K562 (cell line): ENCODE measurements at regions not wholly inside any gene's neighbourhood (a gene's known extent, or its start where the extent isn't known, plus 50 kb on each side); places are given as distances from the start of the nearest gene placed in this dataset.

Experiments
- ATAC-seq: fragments of 200-7000 bp; cut with Tn5 transposase; 3 replicates; pipeline ENCODE4 v1.9.1; 2020; ENCODE audit warnings: moderate library complexity
- BruUV-seq: library from RNA; stranded (reverse); fragments of 400-500 nt; replicated peaks from 2 replicates; lab custom pipeline; 2021; lab: Mats Ljungman, UMichigan
- CTCF ChIA-PET: fragments of 300-600 bp; formaldehyde crosslinking; extraction: SDS; loops from one replicate; lab custom pipeline; 2021; ENCODE audit warnings: low intra/inter-chr PET ratio; lab: Yijun Ruan, JAX
- POLR2A ChIA-PET: fragments of 300-600, 350-650 bp; sonication (Branson Sonifier 250); formaldehyde crosslinking; extraction: SDS; loops from one replicate; lab custom pipeline; 2021; ENCODE audit warnings: antibody characterized with exemption, inconsistent platforms; lab: Yijun Ruan, JAX
- DNase-seq, 4 experiments: peaks; one replicate each; pipeline versions ENCODE4 v3.0.0 to v3.0.0-alpha.2; 2011 to 2018; ENCODE audit warnings: low spot score in 3 of 4, mixed read lengths in 3 of 4; ENCODE audit errors: extremely low read depth in 1 of 4
- FAIRE-seq: peaks from 2 replicates; lab custom pipeline; 2011; peaks lifted over from hg19 to GRCh38; lab: Jason Lieb, UNC
- H2AFZ ChIP-seq: 2 replicates; pipeline ENCODE4 v1.6.0; 2011; ENCODE audit warnings: low read depth, low read length, control low read depth, inconsistent platforms
- H3K27ac ChIP-seq: fragments of 200-600 bp; 3 replicates; pipeline ENCODE4 v1.8.0; 2011; ENCODE audit warnings: low read depth, mild to moderate bottlenecking, control low read depth, inconsistent platforms, low read length, moderate library complexity, mixed read lengths; ENCODE audit errors: extremely low read depth
- H3K27me3 ChIP-seq, 2 experiments: fragments of 300-600 bp in 1 of 2; 2 replicates in 1 of 2; 3 replicates in 1 of 2; pipeline versions ENCODE4 v1.6.0 to v1.8.0; 2011; ENCODE audit warnings: inconsistent platforms in 2 of 2, low read length in 2 of 2, mild to moderate bottlenecking in 1 of 2, mixed read lengths in 1 of 2, moderate library complexity in 1 of 2; ENCODE audit not compliant: control insufficient read depth in 2 of 2, insufficient read depth in 2 of 2
- H3K36me3 ChIP-seq: fragments of 300-600 bp; 3 replicates; pipeline ENCODE4 v1.8.0; 2011; ENCODE audit warnings: mild to moderate bottlenecking, low read length, inconsistent platforms; ENCODE audit not compliant: control insufficient read depth, insufficient read depth
- H3K4me1 ChIP-seq, 2 experiments: fragments of 200-600 bp in 1 of 2; replicated peaks in 1 of 2; 2 replicates in 1 of 2; 3 replicates in 1 of 2; pipeline versions ENCODE4 v1.5.1 to v1.8.0; 2011; ENCODE audit warnings: inconsistent platforms in 2 of 2, low read length in 2 of 2, mild to moderate bottlenecking in 1 of 2, mixed read lengths in 1 of 2, moderate library complexity in 1 of 2; ENCODE audit not compliant: control insufficient read depth in 2 of 2, insufficient read depth in 2 of 2
- H3K4me2 ChIP-seq: 2 replicates; pipeline ENCODE4 v1.6.1; 2011; ENCODE audit warnings: low read length, control low read depth, inconsistent platforms, mixed read lengths; ENCODE audit not compliant: insufficient read depth
- H3K4me3 ChIP-seq: fragments of 200-600 bp; sonication (generic), shearing (Covaris generic); 2 replicates; pipeline ENCODE4 v1.5.1; 2016; ENCODE audit warnings: control low read depth, inconsistent platforms
- H3K79me2 ChIP-seq: fragments of 200-600 bp; 3 replicates; pipeline ENCODE4 v1.8.0; 2011; ENCODE audit warnings: low read length, inconsistent platforms; ENCODE audit not compliant: control insufficient read depth, insufficient read depth
- H3K9ac ChIP-seq, 2 experiments: 2 replicates each; pipeline versions ENCODE4 v1.6.0 to v1.6.1; 2011; ENCODE audit warnings: low read depth in 2 of 2, low read length in 2 of 2, control low read depth in 1 of 2, inconsistent platforms in 1 of 2, mild to moderate bottlenecking in 1 of 2, mixed read lengths in 1 of 2; ENCODE audit not compliant: insufficient read depth in 1 of 2
- H3K9me1 ChIP-seq: one replicate; pipeline ENCODE4 v1.6.0; 2011; ENCODE audit warnings: inconsistent platforms, mild to moderate bottlenecking, low read length, moderate library complexity; ENCODE audit not compliant: control insufficient read depth, insufficient read depth
- H3K9me3 ChIP-seq: replicated peaks from 2 replicates; pipeline ENCODE4 v1.5.1; 2011; ENCODE audit warnings: low read depth, low read length, inconsistent platforms; ENCODE audit not compliant: control insufficient read depth, insufficient read depth
- H4K20me1 ChIP-seq: replicated peaks from 2 replicates; pipeline ENCODE4 v1.6.1; 2011; ENCODE audit warnings: low read length, inconsistent platforms, mixed read lengths; ENCODE audit not compliant: control insufficient read depth, insufficient read depth
- CCNT2 ChIP-seq: IDR thresholded peaks from 2 replicates; pipeline ENCODE4 v1.6.1; 2011; ENCODE audit warnings: borderline replicate concordance, low read depth, mild to moderate bottlenecking, moderate library complexity, mixed read lengths, low read length; ENCODE audit not compliant: insufficient read length; ENCODE audit errors: extremely low read depth
- ERF ChIP-seq: fragments of 450-650 bp; formaldehyde crosslinking; IDR thresholded peaks from 2 replicates; pipeline ENCODE4 v1.4.0; 2020; ENCODE audit warnings: mild to moderate bottlenecking, mixed read lengths
- ESRRB ChIP-seq: fragments of 250-450 bp; sonication (Bioruptor Pico); IDR thresholded peaks from 2 replicates; pipeline ENCODE4 v1.5.0; 2020; ENCODE audit warnings: mild to moderate bottlenecking, moderate library complexity, borderline replicate concordance
- FOXP1 ChIP-seq: sonication (generic); formaldehyde crosslinking; IDR thresholded peaks from 2 replicates; pipeline ENCODE4 v1.8.0; 2022; ENCODE audit warnings: mild to moderate bottlenecking, missing genetic modification reagents
- GATAD2A ChIP-seq: fragments of 450-650 bp; IDR thresholded peaks from 2 replicates; pipeline ENCODE4 v1.6.1; 2017
- KDM5B ChIP-seq: fragments of 200-600 bp; sonication (generic); IDR thresholded peaks from 2 replicates; pipeline ENCODE4 v1.6.1; 2012; ENCODE audit warnings: low read depth, mild to moderate bottlenecking, moderate library complexity, low read length, control low read depth, inconsistent platforms; ENCODE audit not compliant: insufficient replicate concordance
- PATZ1 ChIP-seq: fragments of 250-450 bp; sonication (Bioruptor Pico); IDR thresholded peaks from 2 replicates; pipeline ENCODE4 v1.5.0; 2020; ENCODE audit warnings: mild to moderate bottlenecking, borderline replicate concordance
- RBM25 ChIP-seq: fragments of 200-400 bp; formaldehyde crosslinking; IDR thresholded peaks from 2 replicates; pipeline ENCODE4 v1.6.1; 2018; ENCODE audit warnings: low read length, low read depth, moderate library complexity; ENCODE audit not compliant: severe bottlenecking
- RCOR1 ChIP-seq, 2 experiments: IDR thresholded peaks; 2 replicates each; pipeline ENCODE4 v1.6.1; 2012; ENCODE audit warnings: low read depth in 2 of 2, low read length in 2 of 2, borderline replicate concordance in 1 of 2, improper control_type of control experiment in 1 of 2
- RUNX1 ChIP-seq: sonication (generic); IDR thresholded peaks from 2 replicates; pipeline ENCODE4 v1.6.1; 2016; ENCODE audit warnings: antibody characterized with exemption, low read depth
- SMARCE1 ChIP-seq: fragments of 450-650 bp; IDR thresholded peaks from 2 replicates; pipeline ENCODE4 v1.7.1; 2016; ENCODE audit warnings: mild to moderate bottlenecking
- SPI1 ChIP-seq: IDR thresholded peaks from 2 replicates; pipeline ENCODE4 v1.6.1; 2011; ENCODE audit warnings: low read depth, low read length, control low read depth, borderline replicate concordance
- ZC3H4 ChIP-seq: sonication (generic); formaldehyde crosslinking; IDR thresholded peaks from 2 replicates; pipeline ENCODE4 v1.9.0; 2021; ENCODE audit warnings: missing genetic modification reagents, borderline replicate concordance
- ZC3H8 ChIP-seq: fragments of 450-650 bp; IDR thresholded peaks from 2 replicates; pipeline ENCODE4 v1.6.1; 2017
- ZNF3 ChIP-seq: fragments of 250-450 bp; sonication (Bioruptor Pico); IDR thresholded peaks from 2 replicates; pipeline ENCODE4 v1.5.0; 2021; ENCODE audit warnings: mild to moderate bottlenecking, moderate library complexity
- ZNF583 ChIP-seq: fragments of 250-450 bp; sonication (Bioruptor Pico); IDR thresholded peaks from 2 replicates; pipeline ENCODE4 v1.4.0; 2020
- WGBS: fragments of 100-300 bp; shearing (Covaris generic); methylation state at CpG from one replicate; pipeline ENCODE4 v1.1.6; 2016; ENCODE audit warnings: low coverage, mixed read lengths; ENCODE audit not compliant: insufficient coverage; ENCODE audit errors: missing lambda C conversion rate; 5-methylcytosine and 5-hydroxymethylcytosine counted together
- in situ Hi-C: fragments of 300-500 bp; cut with MboI; formaldehyde crosslinking; loops from 4 replicates; pipeline ENCODE4 v1.15.0; 2018; ENCODE audit warnings: inconsistent platforms, mixed read lengths
- intact Hi-C: fragments of 100-400 bp; cut with micrococcal nuclease; formaldehyde crosslinking; loops from 2 replicates; pipeline ENCODE4 v1.14.2; 2022

GRCh38 chr9:109865521-109865920, 85.5 kb downstream of the PALM2AKAP2 start:
- H3K36me3 ChIP-seq = no peaks in the 10 kb centered on the region
- H3K4me3 ChIP-seq = no peak overlapping the region
- H3K9me3 ChIP-seq = no peaks in the 10 kb centered on the region
- H3K9ac ChIP-seq = no peak overlapping the region
- H3K27me3 ChIP-seq = no peaks in the 10 kb centered on the region; a peak in 1 of 5 replicates
- BruUV-seq = no TSS peak
- in situ Hi-C loops (no loop called here), intact Hi-C loops (no loop called here)
- DNase-seq (no peak), FAIRE-seq (no peak), ATAC-seq (no peak)
- H3K4me1 ChIP-seq = no peaks in the 10 kb centered on the region
- H2AFZ ChIP-seq = no peak overlapping the region
- no peaks in the 10 kb centered on the region for H3K9me1 ChIP-seq
- ChIA-PET POLR2A (no interaction called here), CTCF (no interaction called here)
- no peaks in the 10 kb centered on the region; the same call in 1 of the 2 replicates for H4K20me1 ChIP-seq
- H3K27ac ChIP-seq = no peak overlapping the region
- TF ChIP-seq ERF (CRISPR knock-in tag) (no peak), CCNT2 (no peak)
- H3K4me2 ChIP-seq = no peak overlapping the region
- H3K79me2 ChIP-seq = no peaks in the 10 kb centered on the region

- no peak for FAIRE-seq
- intact Hi-C loops (no loop called here), in situ Hi-C loops (no loop called here)
- POLR2A ChIA-PET = no interaction called here
- no peaks in the 10 kb centered on the region for H3K4me1 ChIP-seq
- H2AFZ ChIP-seq = no peak overlapping the region
- no peak for ATAC-seq
- no peak overlapping the region for H3K4me2 ChIP-seq
- no peaks in the 10 kb centered on the region for H3K79me2 ChIP-seq
- TF ChIP-seq ZNF583 (CRISPR knock-in tag) (no peak), PATZ1 (CRISPR knock-in tag) (no peak), ZNF3 (CRISPR knock-in tag) (no peak), SMARCE1 (no peak), RUNX1 (no peak), RBM25 (no peak), KDM5B (no peak), ZC3H8 (no peak), ZC3H4 (CRISPR knock-in tag) (no peak), FOXP1 (CRISPR knock-in tag) (no peak), RCOR1 (IDR thresholded peaks at IDR 0.05; ENCODE audit: borderline replicate concordance in 1 of 2, low read depth in 2 of 2, low read length in 2 of 2) (no peak), GATAD2A (no peak), SPI1 (no peak), ESRRB (CRISPR knock-in tag) (no peak)
- WGBS = 0% methylated on average over 4 of the region's 4 CpGs
- no peaks in the 10 kb centered on the region; the same call in 1 of the 2 replicates for H4K20me1 ChIP-seq
- CTCF ChIA-PET = no interaction called here
- H3K9me3 ChIP-seq = no peaks in the 10 kb centered on the region
- H3K27ac ChIP-seq = no peak overlapping the region
- no TSS peak for BruUV-seq
- DNase-seq = no peak
- H3K27me3 ChIP-seq = no peaks in the 10 kb centered on the region; a peak in 1 of 5 replicates
- H3K9me1 ChIP-seq = no peaks in the 10 kb centered on the region
- no peak overlapping the region for H3K9ac ChIP-seq
- no peak overlapping the region for H3K4me3 ChIP-seq
- H3K36me3 ChIP-seq = no peaks in the 10 kb centered on the region
Measured at GRCh38 chr9:109868207-109868606, 88.2 kb downstream of the PALM2AKAP2 start.
